ENCODE measurements at regions not wholly inside any gene's neighbourhood (a gene's known extent, or its start where the extent isn't known, plus 50 kb on each side); places are given as distances from the start of the nearest gene placed in this dataset.

GRCh38 chr16:66144641-66145040 is 221.8 kb upstream of the CDH5 start:
- no peak for DNase-seq (ENCODE audit: low read depth in 2 of 2)

- DNase-seq (ENCODE audit: low read depth in 2 of 2): no peak
These were observed 223.1 kb upstream of the CDH5 start for GRCh38 chr16:66143415-66143814.

DNA sequence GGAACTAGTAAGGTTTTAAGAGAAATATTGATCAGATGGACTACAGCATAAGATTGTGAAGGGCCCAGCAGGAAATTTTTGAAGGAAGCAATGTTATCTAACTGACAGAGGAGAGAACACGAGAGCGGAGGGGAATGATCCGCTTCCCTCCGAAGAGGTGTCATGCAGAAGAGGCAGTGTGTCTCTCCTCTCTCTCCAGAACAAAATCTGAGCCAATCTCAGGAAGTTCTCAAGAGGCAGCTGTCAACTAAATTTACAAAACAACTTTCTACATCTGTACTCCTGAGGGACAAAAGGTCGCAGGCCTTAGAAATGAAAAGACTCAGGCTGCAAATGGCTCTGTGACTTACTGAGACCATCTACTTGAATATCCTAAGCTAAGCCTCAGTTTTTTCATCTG is 224.6 kb upstream of the CDH5 start:
- DNase-seq (ENCODE audit: low read depth in 2 of 2): no peak

- DNase-seq (ENCODE audit: low read depth in 2 of 2): no peak
These were observed 228.6 kb upstream of the CDH5 start for GRCh38 chr16:66137853-66138252.

DNA sequence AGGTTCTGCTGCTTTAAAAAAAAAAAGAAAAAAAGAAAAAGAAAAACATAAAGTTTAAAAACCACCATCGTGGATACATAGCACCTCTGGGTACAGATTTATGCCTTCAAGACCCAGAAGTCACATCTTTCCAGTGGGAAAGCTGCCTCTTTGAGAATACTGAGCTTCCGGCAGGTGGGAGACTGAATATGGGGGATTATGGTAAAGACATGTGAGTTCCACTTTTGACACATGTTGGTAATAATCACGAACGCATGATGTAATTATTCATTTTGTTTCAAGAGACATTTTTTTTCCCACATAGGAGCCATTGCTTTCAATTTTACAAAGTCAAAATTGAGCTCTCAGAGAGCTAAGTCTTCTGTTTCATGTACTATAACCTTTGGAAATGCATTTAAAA is 229.7 kb upstream of the CDH5 start:
- DNase-seq (ENCODE audit: low read depth in 2 of 2): no peak

- no peak for DNase-seq (ENCODE audit: low read depth in 2 of 2)
These were observed 230.7 kb upstream of the CDH5 start for GRCh38 chr16:66135838-66136237.

GRCh38 chr16:66135421-66135831 is 231.1 kb upstream of the CDH5 start:
- no peak for DNase-seq (ENCODE audit: low read depth in 2 of 2)

GRCh38 chr16:66134875-66135274 is 231.6 kb upstream of the CDH5 start:
- no peak for DNase-seq (ENCODE audit: low read depth in 2 of 2)

DNA sequence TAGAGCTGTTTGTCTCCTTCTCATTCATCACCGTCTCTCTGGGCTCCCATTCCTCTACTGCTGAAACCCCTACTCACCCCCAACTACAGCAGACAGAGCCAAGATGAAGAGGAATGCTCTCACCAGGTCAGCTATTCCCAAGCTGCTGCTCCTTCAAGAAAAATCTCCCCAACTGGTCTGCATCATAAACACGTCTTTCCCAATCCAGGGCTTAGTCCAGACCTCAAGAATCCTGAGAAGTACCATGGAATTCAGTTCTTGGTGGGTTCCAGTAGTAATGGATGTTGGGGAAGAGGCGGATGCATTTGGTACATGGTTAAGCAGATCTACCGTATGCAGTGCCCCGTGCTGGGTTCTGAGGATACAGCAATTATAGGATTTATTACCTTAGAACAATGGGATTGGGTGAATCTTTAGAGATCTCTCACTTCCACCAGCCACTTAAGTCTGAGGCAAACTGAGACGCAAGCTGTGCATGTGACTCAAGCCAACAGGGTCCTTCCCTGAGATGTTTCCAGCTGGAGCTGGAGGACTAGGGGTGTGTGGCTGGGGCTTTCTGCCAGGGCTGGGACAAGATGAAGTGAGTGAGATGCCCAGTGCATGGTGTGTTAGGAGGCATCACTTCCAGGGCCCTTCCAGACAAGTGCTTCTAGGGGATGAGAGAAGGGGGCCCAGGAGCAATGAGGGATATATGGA is 232.7 kb upstream of the CDH5 start:
- DNase-seq (ENCODE audit: low read depth in 2 of 2): no peak

DNA sequence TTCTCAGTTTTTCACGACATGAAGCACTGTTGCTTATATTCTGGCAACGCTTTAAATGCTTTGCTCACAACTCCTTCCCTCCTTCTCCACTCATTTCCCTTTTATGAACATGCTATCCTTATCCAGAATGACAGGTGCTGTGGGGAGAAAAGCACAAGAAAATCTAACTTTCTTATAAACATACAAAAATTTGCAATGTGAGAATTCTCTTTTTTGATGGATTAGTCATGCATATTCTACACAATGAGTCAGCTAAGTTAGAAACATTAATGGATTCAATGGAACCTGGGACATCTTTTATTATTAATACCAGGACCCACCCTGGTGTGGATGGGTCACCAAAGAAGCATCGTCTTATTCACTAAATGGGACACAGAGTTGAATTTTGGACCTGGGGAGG is 234.6 kb upstream of the CDH5 start:
- DNase-seq (ENCODE audit: low read depth in 2 of 2): no peak

GRCh38 chr16:66131156-66131807 is 235.2 kb upstream of the CDH5 start:
- no peak for DNase-seq (ENCODE audit: low read depth in 2 of 2)

DNA sequence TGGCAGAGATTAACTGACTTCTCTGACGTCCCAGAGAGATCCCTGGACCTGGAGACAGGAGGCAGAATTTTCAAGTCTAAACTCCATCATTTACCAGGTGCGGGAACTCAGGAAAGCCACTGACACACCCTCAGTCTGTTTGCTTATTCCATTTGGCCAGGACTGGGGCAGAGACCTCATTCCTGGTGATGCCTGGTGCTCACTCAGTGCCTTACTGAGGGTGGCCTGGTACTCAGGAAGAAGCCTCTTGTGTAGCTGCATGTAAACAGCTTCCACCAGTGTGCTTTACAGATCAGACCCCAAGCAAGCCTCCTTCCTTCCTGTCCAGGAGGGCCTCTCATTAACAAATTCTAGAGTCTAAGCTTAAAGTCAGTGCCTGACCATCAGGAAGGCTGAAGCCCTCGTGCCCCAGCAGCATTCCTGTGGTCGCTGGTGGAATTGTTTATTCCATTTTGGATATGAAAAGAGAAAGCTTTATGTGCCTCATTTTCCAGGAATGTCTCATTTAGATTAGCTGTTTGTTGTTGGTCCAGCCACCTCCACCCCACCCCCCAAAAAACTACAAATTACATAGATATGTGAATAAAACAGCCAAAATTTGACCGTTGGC is 236.1 kb upstream of the CDH5 start:
- no peak for DNase-seq (ENCODE audit: low read depth in 2 of 2)

DNA sequence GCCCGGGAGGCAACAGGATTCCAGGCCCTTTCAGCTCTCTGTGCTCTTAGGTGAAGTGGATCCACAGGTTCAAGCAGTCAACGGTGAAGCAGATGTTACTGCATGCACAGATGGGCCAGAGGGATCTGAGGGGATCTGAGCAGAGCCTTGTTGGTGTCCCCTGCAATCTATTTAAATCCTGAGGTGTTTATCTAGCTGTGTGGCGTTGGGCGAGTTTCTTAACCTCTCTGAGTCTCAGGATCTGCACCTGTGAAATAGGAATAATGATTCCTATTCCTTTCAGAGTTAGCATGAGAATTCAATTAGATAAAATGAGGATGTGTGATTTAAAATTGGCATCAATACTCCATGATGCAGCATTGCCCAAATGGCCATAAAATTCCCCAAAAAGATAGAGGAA is 237.3 kb upstream of the CDH5 start:
- DNase-seq (ENCODE audit: low read depth in 2 of 2): no peak

DNA sequence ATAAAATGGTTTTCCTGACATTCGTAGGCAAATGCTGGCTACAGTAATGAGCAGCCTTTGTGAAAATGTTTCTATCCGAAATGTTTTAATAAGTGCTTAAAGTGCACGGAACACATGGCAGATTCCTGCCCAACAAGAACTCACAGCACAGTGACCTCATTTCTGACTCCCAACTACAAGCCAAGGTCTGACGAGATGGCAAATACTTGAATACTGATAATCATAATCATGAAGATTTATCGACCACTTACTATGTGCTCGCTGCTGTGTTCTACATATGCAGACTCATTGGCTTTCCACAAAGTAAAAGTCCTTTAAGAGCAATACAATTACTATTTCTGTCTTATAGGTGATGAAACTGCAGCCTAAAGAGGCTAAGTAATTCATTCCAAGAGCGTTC is 238.1 kb upstream of the CDH5 start:
- no peak for DNase-seq (ENCODE audit: low read depth in 2 of 2)

DNA sequence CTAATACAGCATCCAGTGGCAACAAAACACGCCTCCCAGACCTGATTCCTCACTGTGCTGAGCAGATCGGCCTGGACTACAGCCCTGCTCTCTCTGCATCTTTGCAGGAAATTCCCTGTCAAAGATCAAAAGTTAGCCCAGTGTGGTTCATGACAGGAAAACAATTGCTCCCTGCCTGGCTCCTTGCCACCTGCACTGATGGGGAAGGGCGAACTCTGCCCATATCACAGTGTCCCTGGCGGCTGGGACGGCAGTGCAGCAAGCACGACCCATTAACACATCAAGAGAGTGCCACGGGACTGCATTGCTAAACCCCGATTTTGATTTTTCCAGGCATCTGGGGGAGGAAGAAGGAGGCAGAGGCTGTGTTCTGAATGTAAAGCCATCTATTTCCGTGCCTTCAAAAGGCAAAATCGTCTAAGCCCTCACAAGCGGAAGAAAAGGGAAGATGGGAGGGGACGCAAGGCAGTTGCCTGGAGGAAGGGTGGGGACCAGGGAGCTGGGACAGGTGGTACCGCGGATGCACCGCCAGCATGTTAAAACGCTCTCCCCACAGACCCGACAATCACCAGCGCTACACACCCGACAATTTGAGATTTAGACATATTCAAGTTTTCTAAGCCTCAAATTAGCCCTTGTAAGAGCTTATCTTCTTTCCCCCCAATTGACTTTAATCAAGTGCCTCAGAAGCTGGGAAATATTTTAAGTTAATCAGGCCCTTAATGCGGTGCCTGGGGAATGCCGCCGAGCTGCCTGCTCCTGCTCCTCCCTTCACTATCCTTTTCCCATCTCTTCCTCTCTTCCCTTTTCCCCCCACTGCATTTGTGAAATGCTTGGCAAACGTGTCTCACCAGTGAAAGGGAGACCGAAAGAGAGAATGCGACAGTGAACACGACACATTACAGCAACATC is 238.8 kb upstream of the CDH5 start:
- no peak for DNase-seq (ENCODE audit: low read depth in 2 of 2)

GRCh38 chr16:66121466-66121865 is 245.0 kb upstream of the CDH5 start:
- DNase-seq (ENCODE audit: low read depth in 2 of 2): no peak

GRCh38 chr16:66120656-66121055 is 245.8 kb upstream of the CDH5 start:
- no peak for DNase-seq (ENCODE audit: low read depth in 2 of 2)

DNA sequence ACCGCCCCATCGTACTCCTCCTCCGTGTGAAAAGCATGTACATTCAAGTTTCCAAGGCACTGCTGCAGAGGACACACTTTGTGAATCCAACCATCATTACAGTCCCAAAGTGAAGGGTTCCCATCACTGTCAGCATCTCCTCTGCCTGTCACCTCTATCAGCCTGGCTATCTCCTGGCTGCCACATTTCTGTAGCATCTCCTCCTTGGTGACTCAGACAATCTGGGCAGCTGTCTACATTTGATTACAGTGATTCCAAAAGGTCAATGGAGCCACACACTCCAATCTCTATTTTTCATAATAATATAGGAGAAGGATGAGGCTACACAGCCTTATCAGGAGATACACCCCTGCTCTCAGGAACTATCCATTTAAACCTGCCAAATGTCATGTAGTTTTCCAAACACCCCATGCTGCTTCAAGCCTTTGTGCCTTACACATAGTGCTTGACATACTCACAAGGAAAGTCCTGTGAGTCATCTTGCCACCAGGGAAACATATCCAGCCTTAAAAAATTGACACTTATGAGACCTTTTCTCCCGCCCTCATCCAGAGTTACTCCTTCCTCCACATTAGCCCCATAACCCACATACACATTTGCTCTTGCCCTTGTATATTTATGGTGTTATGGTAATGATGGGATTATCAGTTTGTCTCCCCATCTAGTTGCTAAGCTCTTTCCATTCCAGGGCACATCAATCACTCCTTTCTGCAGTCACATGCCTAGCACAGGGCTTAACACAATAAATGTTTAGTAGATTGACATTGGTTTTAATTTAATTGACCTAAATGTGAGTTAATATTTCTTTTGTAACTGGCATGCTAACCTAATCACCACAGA is 250.1 kb upstream of the CDH5 start:
- DNase-seq (ENCODE audit: low read depth in 2 of 2): no peak

DNA sequence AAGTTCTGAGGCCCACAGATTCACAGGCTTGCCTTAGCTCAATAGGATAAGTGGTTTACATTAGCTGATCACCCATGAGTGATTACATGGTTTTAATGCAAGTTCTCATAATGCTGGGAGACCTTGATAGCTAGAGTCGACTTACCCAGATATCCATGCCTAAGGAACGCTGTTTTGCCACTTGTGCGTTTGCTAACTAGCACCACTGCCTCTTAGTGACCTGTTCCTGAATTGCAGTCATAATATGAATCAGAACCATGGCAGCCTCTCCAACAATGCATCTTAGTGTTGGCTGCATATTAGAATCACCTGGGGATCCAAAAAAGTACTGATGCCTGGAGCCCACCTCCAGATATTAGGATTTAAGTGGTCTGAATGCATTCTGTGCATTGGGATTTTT is 251.1 kb upstream of the CDH5 start:
- no peak for DNase-seq (ENCODE audit: low read depth in 2 of 2)

DNA sequence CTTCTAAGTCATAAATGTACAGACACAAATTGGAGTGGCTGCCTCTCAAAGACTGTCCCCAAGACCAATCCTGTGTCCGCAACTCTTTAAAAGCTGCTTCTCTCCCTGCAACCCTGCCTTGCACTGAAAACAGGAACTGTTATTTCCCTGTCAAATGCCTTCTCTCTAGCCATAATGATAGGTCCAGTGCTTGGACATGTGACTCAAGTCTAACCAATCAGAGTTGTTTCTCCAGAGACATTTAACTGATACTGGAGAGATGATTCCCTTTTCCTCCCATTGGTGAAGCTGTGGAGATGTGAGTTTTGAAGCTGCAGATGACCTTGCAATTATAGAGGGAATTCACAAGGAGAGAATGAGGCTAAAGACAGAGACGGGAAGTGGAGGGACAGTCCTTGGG is 253.3 kb upstream of the CDH5 start:
- no peak for DNase-seq (ENCODE audit: low read depth in 2 of 2)

DNA sequence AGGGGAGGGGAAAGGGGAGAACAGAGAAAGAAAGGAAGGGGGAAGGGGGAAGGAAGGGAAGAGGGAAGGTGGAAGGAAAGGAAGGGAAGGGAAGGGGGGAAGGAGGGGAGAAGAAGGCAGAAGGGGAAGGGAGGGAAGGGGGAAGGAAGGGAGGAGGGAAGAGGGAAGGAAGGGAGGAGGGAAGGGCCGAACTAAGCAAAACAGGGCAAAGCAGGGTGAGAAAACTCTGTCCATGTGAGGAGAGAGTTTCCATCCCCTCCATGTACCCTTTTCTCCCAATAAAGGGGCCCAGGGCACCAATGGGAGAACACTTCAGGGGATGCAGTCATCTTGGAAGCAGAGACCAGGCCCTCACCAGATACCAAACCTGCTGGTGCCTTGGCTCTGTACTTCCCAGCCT is 256.8 kb upstream of the CDH5 start:
- DNase-seq (ENCODE audit: low read depth in 2 of 2): no peak

All from stimulated activated CD8-positive, alpha-beta memory T cell treated with anti-CD3 and anti-CD28 coated beads, Interleukin-15, amount 100 ng/mL, for 48 hours (primary cell).